ENCODE measurements at regions not wholly inside any gene's neighbourhood (a gene's known extent, or its start where the extent isn't known, plus 50 kb on each side); places are given as distances from the start of the nearest gene placed in this dataset.
A peak's percentile ranks its signal among the peaks of the same experiment; 100 is the strongest.

- intact Hi-C loops (cut with DNase I), result loop anchor here (5.0 kb wide), 1 partner anchor 50 kb away; no protein-coding TSS in a partner anchor
- H3K9me3 ChIP-seq, result no peaks in the 10 kb centered on the region
- DNase-seq, result no peak
- H3K27ac ChIP-seq, result peak overlapping the region in 3 of 4 donors; percentile 40 to 76 (median 54)
- TF ChIP-seq POLR2AphosphoS5 (IDR thresholded peaks at IDR 0.05), result no peak
- TF ChIP-seq EP300 (IDR thresholded peaks at IDR 0.05), result no peak
- TF ChIP-seq CTCF (IDR thresholded peaks at IDR 0.05), result no peak
- no peak for TF ChIP-seq POLR2A (IDR thresholded peaks at IDR 0.05)
- no peaks in the 10 kb centered on the region for H3K36me3 ChIP-seq
- H3K4me3 ChIP-seq, result no peak overlapping the region
- H3K4me1 ChIP-seq, result peaks cover 0 to 22% (median 15%) of the 10 kb centered on the region in 4 donors
- H3K27me3 ChIP-seq, result no peaks in the 10 kb centered on the region
- WGBS, 2 donors, result 67 to 69% methylated on average over 3 of the region's 3 CpGs
Observed at GRCh38 chr1:68307378-68307787, 75.1 kb upstream of the WLS start.

- WGBS, 2 donors, result 83 to 87% methylated on average over 2 of the region's 2 CpGs
- H3K4me3 ChIP-seq, result no peak overlapping the region
Observed at GRCh38 chr1:68301471-68302001, 69.2 kb upstream of the WLS start.

GRCh38 chr1:68294367-68295066 is 62.2 kb upstream of the WLS start:
- H3K36me3 ChIP-seq, result no peaks in the 10 kb centered on the region
- H3K4me3 ChIP-seq, result no peak overlapping the region
- H3K4me1 ChIP-seq, result peaks cover 0 to 22% (median 12%) of the 10 kb centered on the region in 4 donors
- 88 to 92% methylated on average over 16 of the region's 16 CpGs for WGBS, 2 donors
- peak overlapping the region in 1 of 4 donors; percentile 73 for H3K27ac ChIP-seq
- H3K9me3 ChIP-seq, result no peaks in the 10 kb centered on the region
- DNase-seq, result no peak
- intact Hi-C loops (cut with DNase I), result no loop called here
- TF ChIP-seq CTCF (IDR thresholded peaks at IDR 0.05) (no peak), EP300 (IDR thresholded peaks at IDR 0.05) (no peak), POLR2A (IDR thresholded peaks at IDR 0.05) (no peak), POLR2AphosphoS5 (IDR thresholded peaks at IDR 0.05) (no peak)
- no peaks in the 10 kb centered on the region for H3K27me3 ChIP-seq

More at GRCh38 chr1:68301471-68302001, 69.2 kb upstream of the WLS start:
- H3K36me3 ChIP-seq, result no peaks in the 10 kb centered on the region
- H3K27me3 ChIP-seq, result no peaks in the 10 kb centered on the region
- DNase-seq, result no peak
- H3K4me1 ChIP-seq, result peaks cover 0 to 2% (median 0%) of the 10 kb centered on the region in 4 donors
- no peaks in the 10 kb centered on the region for H3K9me3 ChIP-seq
- TF ChIP-seq EP300 (IDR thresholded peaks at IDR 0.05), result no peak
- TF ChIP-seq CTCF (IDR thresholded peaks at IDR 0.05), result no peak
- TF ChIP-seq POLR2AphosphoS5 (IDR thresholded peaks at IDR 0.05), result no peak
- no peak for TF ChIP-seq POLR2A (IDR thresholded peaks at IDR 0.05)
- no peak overlapping the region for H3K27ac ChIP-seq
- intact Hi-C loops (cut with DNase I), result no loop called here

- no peak overlapping the region for H3K4me3 ChIP-seq
- DNase-seq, result no peak
- no peaks in the 10 kb centered on the region for H3K9me3 ChIP-seq
- no peaks in the 10 kb centered on the region for H3K27me3 ChIP-seq
- intact Hi-C loops (cut with DNase I), result no loop called here
- no peaks in the 10 kb centered on the region for H3K36me3 ChIP-seq
- peak overlapping the region in 1 of 4 donors; percentile 73 for H3K27ac ChIP-seq
- TF ChIP-seq EP300 (IDR thresholded peaks at IDR 0.05) (no peak), POLR2A (IDR thresholded peaks at IDR 0.05) (no peak), POLR2AphosphoS5 (IDR thresholded peaks at IDR 0.05) (no peak), CTCF (IDR thresholded peaks at IDR 0.05) (no peak)
- H3K4me1 ChIP-seq, result peaks cover 0 to 22% (median 12%) of the 10 kb centered on the region in 4 donors
- WGBS, 2 donors, result 63 to 86% methylated on average over 19 of the region's 19 CpGs
Observed at GRCh38 chr1:68293609-68294366, 61.5 kb upstream of the WLS start.

Data from sigmoid colon (tissue), 6 donors.